ENCODE measurements at regions not wholly inside any gene's neighbourhood (a gene's known extent, or its start where the extent isn't known, plus 50 kb on each side); places are given as distances from the start of the nearest gene placed in this dataset.

DNA sequence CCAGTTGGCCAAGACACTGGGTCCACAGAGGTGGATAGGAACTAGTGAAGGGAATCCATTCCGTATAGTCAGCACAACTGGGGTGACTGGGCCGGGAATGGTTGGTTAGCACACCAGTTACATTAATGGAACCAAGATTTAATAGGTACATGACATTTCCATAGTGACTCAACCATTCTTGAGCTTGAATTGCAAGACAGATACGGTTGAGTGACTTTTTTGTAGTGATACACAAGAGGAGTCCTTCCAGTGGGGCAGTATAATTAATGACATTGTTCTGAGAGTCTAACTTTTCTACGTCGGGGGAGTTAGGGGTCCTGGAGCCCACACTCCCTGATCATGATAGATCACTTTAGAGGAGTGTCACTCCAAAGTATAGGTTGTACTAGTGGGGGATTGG lies 211.6 kb upstream of the CXCL13 start:
- TF ChIP-seq, protein P1, sequence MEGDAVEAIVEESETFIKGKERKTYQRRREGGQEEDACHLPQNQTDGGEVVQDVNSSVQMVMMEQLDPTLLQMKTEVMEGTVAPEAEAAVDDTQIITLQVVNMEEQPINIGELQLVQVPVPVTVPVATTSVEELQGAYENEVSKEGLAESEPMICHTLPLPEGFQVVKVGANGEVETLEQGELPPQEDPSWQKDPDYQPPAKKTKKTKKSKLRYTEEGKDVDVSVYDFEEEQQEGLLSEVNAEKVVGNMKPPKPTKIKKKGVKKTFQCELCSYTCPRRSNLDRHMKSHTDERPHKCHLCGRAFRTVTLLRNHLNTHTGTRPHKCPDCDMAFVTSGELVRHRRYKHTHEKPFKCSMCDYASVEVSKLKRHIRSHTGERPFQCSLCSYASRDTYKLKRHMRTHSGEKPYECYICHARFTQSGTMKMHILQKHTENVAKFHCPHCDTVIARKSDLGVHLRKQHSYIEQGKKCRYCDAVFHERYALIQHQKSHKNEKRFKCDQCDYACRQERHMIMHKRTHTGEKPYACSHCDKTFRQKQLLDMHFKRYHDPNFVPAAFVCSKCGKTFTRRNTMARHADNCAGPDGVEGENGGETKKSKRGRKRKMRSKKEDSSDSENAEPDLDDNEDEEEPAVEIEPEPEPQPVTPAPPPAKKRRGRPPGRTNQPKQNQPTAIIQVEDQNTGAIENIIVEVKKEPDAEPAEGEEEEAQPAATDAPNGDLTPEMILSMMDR (IDR thresholded peaks at IDR 0.05; ENCODE audit: unreplicated experiment), result no peak
- no peaks in the 10 kb centered on the region for H3K36me3 Mint-ChIP-seq
- H3K27ac Mint-ChIP-seq, result no peak overlapping the region
- no peak overlapping the region for H3K4me3 Mint-ChIP-seq
- no peak for DNase-seq (ENCODE audit: low spot score in 2 of 2, unreplicated experiment in 2 of 2)
- H3K9me3 Mint-ChIP-seq, result no peaks in the 10 kb centered on the region
- no peaks in the 10 kb centered on the region for H3K4me1 Mint-ChIP-seq
- peaks cover 37% of the 10 kb centered on the region for H3K27me3 Mint-ChIP-seq (ENCODE audit: low read depth)

DNA sequence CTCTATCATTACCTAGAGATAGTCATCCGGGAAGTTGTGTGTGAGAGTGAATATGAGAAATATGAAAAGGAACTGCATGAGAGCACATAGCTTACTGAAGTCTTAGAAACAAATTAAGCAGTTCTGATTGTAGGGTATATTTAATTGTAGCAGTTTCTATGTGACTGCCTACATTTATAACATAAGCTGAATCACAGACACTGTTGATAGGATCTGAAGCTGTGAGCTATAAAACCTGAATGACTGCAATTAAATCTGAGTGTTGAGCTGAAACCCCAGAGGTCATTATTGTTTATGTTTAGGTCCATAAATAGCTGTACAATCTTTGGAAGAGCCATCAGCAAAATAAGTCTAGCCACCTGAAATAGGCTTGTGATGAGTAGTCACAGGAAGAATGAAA lies 210.1 kb upstream of the CXCL13 start:
- Mint-ChIP-seq H3K4me1 (no peaks in the 10 kb centered on the region), H3K27ac (no peak overlapping the region), H3K36me3 (no peaks in the 10 kb centered on the region), H3K4me3 (no peak overlapping the region), H3K9me3 (no peaks in the 10 kb centered on the region), H3K27me3 (ENCODE audit: low read depth) (peaks cover 35% of the 10 kb centered on the region)
- TF ChIP-seq, protein P1 (IDR thresholded peaks at IDR 0.05; ENCODE audit: unreplicated experiment), result no peak
- DNase-seq (ENCODE audit: low spot score in 2 of 2, unreplicated experiment in 2 of 2), result no peak

DNA sequence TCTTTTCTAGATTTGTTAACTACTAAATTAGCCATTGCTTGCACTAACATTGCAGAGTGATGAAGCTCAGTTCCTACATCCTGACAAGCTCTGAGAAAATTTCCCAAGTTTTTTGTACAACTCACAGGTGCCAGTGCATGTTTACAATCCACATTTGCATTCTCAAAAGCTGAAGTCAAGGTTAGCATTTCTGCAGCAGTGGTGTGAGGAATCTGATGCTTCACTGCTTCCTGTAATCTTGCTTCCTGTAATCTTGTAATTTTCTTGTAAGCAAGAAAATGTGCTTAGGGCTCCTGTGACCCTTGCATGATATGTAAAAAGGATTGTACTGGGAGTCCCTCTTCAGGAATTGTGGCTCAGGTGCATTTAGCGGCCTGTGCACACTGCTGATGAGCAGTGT lies 207.4 kb upstream of the CXCL13 start:
- Mint-ChIP-seq H3K27ac (no peak overlapping the region), H3K36me3 (no peaks in the 10 kb centered on the region), H3K9me3 (no peaks in the 10 kb centered on the region), H3K4me3 (no peak overlapping the region), H3K27me3 (ENCODE audit: low read depth) (peaks cover 49% of the 10 kb centered on the region), H3K4me1 (no peaks in the 10 kb centered on the region)
- DNase-seq (ENCODE audit: low spot score in 2 of 2, unreplicated experiment in 2 of 2), result no peak
- TF ChIP-seq, protein P1 (IDR thresholded peaks at IDR 0.05; ENCODE audit: unreplicated experiment), result no peak

DNA sequence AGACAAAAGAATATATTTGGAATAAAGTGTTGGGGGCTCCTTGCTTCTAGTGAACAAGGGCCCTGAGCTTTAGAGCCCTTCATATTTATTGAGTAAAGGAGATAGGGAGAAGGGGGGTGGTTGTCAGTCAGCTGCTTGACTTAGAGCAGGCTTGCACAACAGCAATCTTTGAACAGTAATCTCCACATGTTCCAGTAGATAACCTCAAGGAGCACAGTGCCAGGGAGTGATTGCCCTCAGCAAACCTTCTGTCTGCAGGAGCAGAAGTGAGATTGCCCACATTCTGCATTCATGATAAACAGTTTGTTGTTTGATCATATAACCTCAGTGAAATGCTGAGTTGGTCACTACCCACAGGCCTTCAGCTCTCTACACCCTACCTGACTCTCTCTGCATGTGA lies 205.8 kb upstream of the CXCL13 start:
- no peaks in the 10 kb centered on the region for H3K4me1 Mint-ChIP-seq
- no peaks in the 10 kb centered on the region for H3K9me3 Mint-ChIP-seq
- no peak for DNase-seq (ENCODE audit: low spot score in 2 of 2, unreplicated experiment in 2 of 2)
- no peaks in the 10 kb centered on the region for H3K36me3 Mint-ChIP-seq
- no peak overlapping the region for H3K4me3 Mint-ChIP-seq
- H3K27ac Mint-ChIP-seq, result no peak overlapping the region
- H3K27me3 Mint-ChIP-seq (ENCODE audit: low read depth), result peaks cover 57% of the 10 kb centered on the region
- TF ChIP-seq, protein P1 (IDR thresholded peaks at IDR 0.05; ENCODE audit: unreplicated experiment), result no peak

DNA sequence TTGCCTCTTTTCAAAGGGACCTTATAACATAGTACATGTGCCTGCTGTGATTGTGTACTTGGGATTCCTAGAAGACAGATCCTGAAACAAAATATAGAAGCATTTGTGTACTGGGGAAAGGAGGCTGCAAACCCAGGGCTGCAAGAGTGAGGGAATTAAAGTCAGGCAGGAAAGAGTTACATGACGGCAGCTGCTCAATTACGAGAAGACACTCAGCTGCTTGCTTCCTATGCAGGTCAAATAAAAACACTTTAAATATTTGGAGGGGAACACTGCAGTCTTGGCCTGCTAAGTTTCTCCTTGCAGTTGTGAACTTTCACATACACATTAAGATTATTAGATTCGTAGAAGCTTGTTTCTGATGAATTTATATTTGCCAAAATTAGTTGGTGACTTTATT lies 191.9 kb upstream of the CXCL13 start:
- DNase-seq (ENCODE audit: low spot score in 2 of 2, unreplicated experiment in 2 of 2), result no peak
- TF ChIP-seq, protein P1 (IDR thresholded peaks at IDR 0.05; ENCODE audit: unreplicated experiment), result no peak

DNA sequence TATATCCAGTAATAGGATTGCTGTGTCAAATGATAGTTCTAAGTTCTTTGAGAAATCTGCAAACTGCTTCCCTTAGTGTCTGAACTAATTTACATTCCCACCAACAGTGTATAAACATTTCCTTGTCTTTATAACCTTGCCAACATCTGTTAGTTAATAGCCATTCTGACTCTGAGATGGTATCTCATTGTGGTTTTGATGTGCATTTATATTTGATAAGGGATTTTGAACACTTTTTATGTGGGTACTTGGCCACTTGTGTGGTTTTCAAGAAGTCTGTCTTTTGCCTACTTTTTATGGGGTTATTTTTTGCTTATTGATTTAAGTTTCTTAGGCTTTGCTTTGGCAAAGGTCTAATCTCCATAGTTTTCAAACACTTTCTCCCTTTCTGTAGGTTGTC lies 189.9 kb upstream of the CXCL13 start:
- Mint-ChIP-seq H3K27me3 (ENCODE audit: low read depth) (peaks cover 62% of the 10 kb centered on the region), H3K4me1 (no peaks in the 10 kb centered on the region), H3K27ac (no peak overlapping the region), H3K4me3 (no peak overlapping the region), H3K9me3 (no peaks in the 10 kb centered on the region), H3K36me3 (no peaks in the 10 kb centered on the region)
- DNase-seq (ENCODE audit: low spot score in 2 of 2, unreplicated experiment in 2 of 2), result no peak
- TF ChIP-seq, protein P1 (IDR thresholded peaks at IDR 0.05; ENCODE audit: unreplicated experiment), result no peak

More for the DNA sequence above, 191.9 kb upstream of the CXCL13 start:
- Mint-ChIP-seq H3K4me3 (no peak overlapping the region), H3K27me3 (ENCODE audit: low read depth) (peaks cover 68% of the 10 kb centered on the region), H3K4me1 (no peaks in the 10 kb centered on the region), H3K27ac (no peak overlapping the region), H3K36me3 (no peaks in the 10 kb centered on the region), H3K9me3 (no peaks in the 10 kb centered on the region)

Measured in mesothelial cell of epicardium (in vitro differentiated cells).